RWPE1 (cell line): ENCODE measurements at regions not wholly inside any gene's neighbourhood (a gene's known extent, or its start where the extent isn't known, plus 50 kb on each side); places are given as distances from the start of the nearest gene placed in this dataset.

Experiments
- CTCF ChIA-PET: fragments of 350-600 bp; sonication (Branson Sonifier 250); formaldehyde crosslinking; extraction: SDS; loops from one replicate; lab custom pipeline; 2021; lab: Yijun Ruan, JAX
- POLR2A ChIA-PET: fragments of 400-600 bp; formaldehyde crosslinking; extraction: SDS; loops from one replicate; lab custom pipeline; 2020; ENCODE audit warnings: antibody characterized with exemption; ENCODE audit not compliant: low non-redundant PET; lab: Yijun Ruan, JAX
- DNase-seq: peaks from one replicate; pipeline ENCODE4 v3.0.0; 2012; ENCODE audit warnings: low spot score
- H3K27ac ChIP-seq: fragments of 450-650 bp; 2 replicates; pipeline ENCODE4 v1.5.1; 2017
- CTCF ChIP-seq: fragments of 450-650 bp; conservative IDR thresholded peaks from 2 replicates; pipeline ENCODE4 v1.5.1; 2017; ENCODE audit warnings: low read depth, mild to moderate bottlenecking

- ChIA-PET CTCF (interaction anchor here (0.6 kb wide), 1 partner anchor 133 kb away, joined by 3 read pairs; no protein-coding TSS in a partner anchor), POLR2A (no interaction called here)
- no peak for DNase-seq
- TF ChIP-seq CTCF: no peak
- no peak overlapping the region for H3K27ac ChIP-seq
Observed at GRCh38 chr15:69592954-69593353, 140.3 kb downstream of the RPLP1 start.

GRCh38 chr15:69593488-69593887 lies 140.9 kb downstream of the RPLP1 start:
- ChIA-PET CTCF (interaction anchor here (0.6 kb wide), 1 partner anchor 133 kb away, joined by 3 read pairs; no protein-coding TSS in a partner anchor), POLR2A (no interaction called here)
- DNase-seq: no peak
- H3K27ac ChIP-seq: peak overlapping the region; percentile 89
- TF ChIP-seq CTCF: no peak

- ChIA-PET CTCF (interaction anchor here (0.6 kb wide), 1 partner anchor 37 kb away, joined by 3 read pairs; no protein-coding TSS in a partner anchor), POLR2A (no interaction called here)
- TF ChIP-seq CTCF: no peak
- DNase-seq: peak; percentile 92
- H3K27ac ChIP-seq: peak overlapping the region; percentile 89
Observed at GRCh38 chr15:69593981-69594966, 141.7 kb downstream of the RPLP1 start.

GRCh38 chr15:69595009-69595791 lies 142.6 kb downstream of the RPLP1 start:
- CTCF ChIA-PET: no interaction called here

GRCh38 chr15:69597061-69597592 lies 144.5 kb downstream of the RPLP1 start:
- ChIA-PET CTCF (interaction anchor here (0.6 kb wide), 1 partner anchor 97 kb away, joined by 3 read pairs; no protein-coding TSS in a partner anchor), POLR2A (no interaction called here)

More at GRCh38 chr15:69595009-69595791, 142.6 kb downstream of the RPLP1 start:
- TF ChIP-seq CTCF: no peak
- peak overlapping the region; percentile 89 for H3K27ac ChIP-seq
- POLR2A ChIA-PET: no interaction called here
- DNase-seq: no peak

More at GRCh38 chr15:69597061-69597592, 144.5 kb downstream of the RPLP1 start:
- H3K27ac ChIP-seq: no peak overlapping the region
- DNase-seq: no peak
- TF ChIP-seq CTCF: no peak
